WTC11 (cell line): ENCODE measurements at regions not wholly inside any gene's neighbourhood (a gene's known extent, or its start where the extent isn't known, plus 50 kb on each side); places are given as distances from the start of the nearest gene placed in this dataset.

Experiments used
- ATAC-seq: fragments of 200-7000 bp; cut with Tn5 transposase; 2 replicates; pipeline ENCODE4 v1.10.0; 2021; ENCODE audit warnings: mild to moderate bottlenecking, moderate library complexity
- CTCF ChIA-PET: fragments of 300-600 bp; sonication (Branson Sonifier 250); formaldehyde crosslinking; loops from one replicate; lab custom pipeline; 2021; ENCODE audit warnings: antibody characterized with exemption; lab: Charles Lee
- POLR2A ChIA-PET: fragments of 350-600 bp; sonication (Branson Sonifier 250); formaldehyde crosslinking; loops from one replicate; lab custom pipeline; 2021; ENCODE audit warnings: antibody characterized with exemption; lab: Charles Lee
- DNase-seq: peaks from one replicate; pipeline ENCODE4 v3.0.0; 2021; ENCODE audit warnings: low spot score
- H3K27ac Mint-ChIP-seq: 2 replicates; pipeline ENCODE4 v1.8.0; 2021; ENCODE audit warnings: mixed read lengths
- H3K27me3 Mint-ChIP-seq: 2 replicates; pipeline ENCODE4 v1.8.0; 2021; ENCODE audit warnings: low read depth, mild to moderate bottlenecking, moderate library complexity, mixed read lengths
- H3K36me3 Mint-ChIP-seq: 2 replicates; pipeline ENCODE4 v1.8.0; 2021; ENCODE audit warnings: mixed read lengths
- H3K4me1 Mint-ChIP-seq: 2 replicates; pipeline ENCODE4 v1.8.0; 2022; ENCODE audit warnings: mixed read lengths
- H3K4me3 Mint-ChIP-seq: 2 replicates; pipeline ENCODE4 v1.8.0; 2021; ENCODE audit warnings: mild to moderate bottlenecking, moderate library complexity, mixed read lengths
- H3K9me3 Mint-ChIP-seq: 2 replicates; pipeline ENCODE4 v1.8.0; 2021; ENCODE audit warnings: mixed read lengths
- ATF3 ChIP-seq: sonication (generic); formaldehyde crosslinking; conservative IDR thresholded peaks from 2 replicates; pipeline ENCODE4 v1.8.1; 2022; ENCODE audit warnings: mild to moderate bottlenecking, missing genetic modification reagents
- CDX4 ChIP-seq: fragments of 250-450 bp; sonication (Bioruptor Pico); IDR thresholded peaks from 2 replicates; pipeline ENCODE4 v1.9.0; 2021; ENCODE audit warnings: moderate library complexity, mild to moderate bottlenecking, inconsistent platforms, borderline replicate concordance
- E2F1 ChIP-seq: sonication (generic); formaldehyde crosslinking; IDR thresholded peaks from 2 replicates; pipeline ENCODE4 v1.8.0; 2022; ENCODE audit warnings: mild to moderate bottlenecking, missing genetic modification reagents
- E2F4 ChIP-seq: sonication (generic); formaldehyde crosslinking; IDR thresholded peaks from 2 replicates; pipeline ENCODE4 v1.8.1; 2022; ENCODE audit warnings: low read depth, mild to moderate bottlenecking, moderate library complexity, missing genetic modification reagents, borderline replicate concordance
- EMX1 ChIP-seq: fragments of 250-450 bp; sonication (Bioruptor Pico); IDR thresholded peaks from 2 replicates; pipeline ENCODE4 v1.8.0; 2021; ENCODE audit warnings: mild to moderate bottlenecking
- ETV6 ChIP-seq: sonication (generic); formaldehyde crosslinking; IDR thresholded peaks from 2 replicates; pipeline ENCODE4 v1.8.1; 2022; ENCODE audit warnings: mild to moderate bottlenecking, missing genetic modification reagents
- GABPB1 ChIP-seq: sonication (generic); formaldehyde crosslinking; IDR thresholded peaks from 2 replicates; pipeline ENCODE4 v1.8.1; 2023; ENCODE audit warnings: mild to moderate bottlenecking, missing genetic modification reagents
- IRF1 ChIP-seq: sonication (generic); formaldehyde crosslinking; IDR thresholded peaks from 2 replicates; pipeline ENCODE4 v1.8.0; 2023; ENCODE audit warnings: missing genetic modification reagents
- MAX ChIP-seq: sonication (generic); formaldehyde crosslinking; IDR thresholded peaks from 2 replicates; pipeline ENCODE4 v1.8.0; 2022; ENCODE audit warnings: mild to moderate bottlenecking, missing genetic modification reagents
- MXD4 ChIP-seq: fragments of 250-450 bp; sonication (Bioruptor Pico); IDR thresholded peaks from 2 replicates; pipeline ENCODE4 v1.8.0; 2021; ENCODE audit warnings: mild to moderate bottlenecking, moderate library complexity, borderline replicate concordance
- ZBTB43 ChIP-seq: sonication (generic); formaldehyde crosslinking; IDR thresholded peaks from 2 replicates; pipeline ENCODE4 v1.8.1; 2023; ENCODE audit warnings: mild to moderate bottlenecking, missing genetic modification reagents
- ZNF281 ChIP-seq: sonication (generic); formaldehyde crosslinking; IDR thresholded peaks from 2 replicates; pipeline ENCODE4 v1.8.0; 2023; ENCODE audit warnings: mild to moderate bottlenecking, missing genetic modification reagents

GRCh38 chr3:64451283-64452012 lies 226.2 kb upstream of the PRICKLE2 start (continued):
- TF ChIP-seq MXD4 (CRISPR knock-in tag), result no peak
- TF ChIP-seq ZBTB43, result no peak
- no peak for TF ChIP-seq GABPB1 (CRISPR knock-in tag)
- no peak for TF ChIP-seq ZNF281
- TF ChIP-seq ETV6 (CRISPR knock-in tag), result no peak
- TF ChIP-seq CDX4, result no peak
- TF ChIP-seq IRF1 (CRISPR knock-in tag), result no peak
- TF ChIP-seq E2F4, result no peak
- TF ChIP-seq E2F1 (CRISPR knock-in tag), result no peak
- TF ChIP-seq MAX (CRISPR knock-in tag), result no peak

- CTCF ChIA-PET, result interaction anchor here (6.6 kb wide), 1 partner anchor 13 kb away, joined by 33 read pairs; no protein-coding TSS in a partner anchor
- Mint-ChIP-seq H3K27ac (no peak overlapping the region), H3K27me3 (peaks cover 15% of the 10 kb centered on the region), H3K36me3 (no peaks in the 10 kb centered on the region), H3K4me1 (peaks cover 8% of the 10 kb centered on the region), H3K9me3 (no peaks in the 10 kb centered on the region), H3K4me3 (no peak overlapping the region)
- no peak for DNase-seq
- POLR2A ChIA-PET, result no interaction called here
- ATAC-seq, result no peak
- TF ChIP-seq ATF3 (CRISPR knock-in tag), result no peak
- no peak for TF ChIP-seq E2F4
- TF ChIP-seq EMX1 (CRISPR knock-in tag), result no peak
These were observed 225.2 kb upstream of the PRICKLE2 start for GRCh38 chr3:64450396-64450956.
